ENCODE measurements at regions not wholly inside any gene's neighbourhood (a gene's known extent, or its start where the extent isn't known, plus 50 kb on each side); places are given as distances from the start of the nearest gene placed in this dataset.

- TF ChIP-seq EZH2 (optimal IDR thresholded peaks at IDR 0.05; ENCODE audit: low read depth, low read length) (no peak), EZH2phosphoT487 (IDR thresholded peaks at IDR 0.05; ENCODE audit: low read length) (no peak)
Measured at GRCh38 chr20:30812739-30813411, 444.6 kb upstream of the DEFB115 start.

Data from MM.1S (cell line).